Glutamatergic neuron (in vitro differentiated cells): ENCODE measurements at regions not wholly inside any gene's neighbourhood (a gene's known extent, or its start where the extent isn't known, plus 50 kb on each side); places are given as distances from the start of the nearest gene placed in this dataset.

ENCODE experiments used
- DNase-seq: peaks from one replicate; pipeline ENCODE4 v3.0.0; 2022
- H3K27ac Mint-ChIP-seq: one replicate; pipeline ENCODE4 v1.8.0; 2020; ENCODE audit warnings: mild to moderate bottlenecking, mixed read lengths, inconsistent platforms; ENCODE audit not compliant: unreplicated experiment
- H3K27me3 Mint-ChIP-seq: one replicate; pipeline ENCODE4 v1.8.0; 2020; ENCODE audit warnings: mild to moderate bottlenecking, moderate library complexity, mixed read lengths, inconsistent platforms; ENCODE audit not compliant: unreplicated experiment
- H3K36me3 Mint-ChIP-seq: one replicate; pipeline ENCODE4 v1.8.0; 2020; ENCODE audit warnings: mild to moderate bottlenecking, mixed read lengths, inconsistent platforms; ENCODE audit not compliant: unreplicated experiment
- H3K4me1 Mint-ChIP-seq: one replicate; pipeline ENCODE4 v1.8.0; 2020; ENCODE audit warnings: mild to moderate bottlenecking, low read depth, mixed read lengths, inconsistent platforms; ENCODE audit not compliant: unreplicated experiment
- H3K4me3 Mint-ChIP-seq: one replicate; pipeline ENCODE4 v1.8.0; 2020; ENCODE audit warnings: mild to moderate bottlenecking, mixed read lengths, inconsistent platforms; ENCODE audit not compliant: unreplicated experiment
- H3K9me3 Mint-ChIP-seq: one replicate; pipeline ENCODE4 v1.8.0; 2020; ENCODE audit warnings: mild to moderate bottlenecking, moderate library complexity, mixed read lengths, inconsistent platforms; ENCODE audit not compliant: unreplicated experiment
- CTCF ChIP-seq: fragments of 200-600 bp; sonication (generic); IDR thresholded peaks from one replicate; pipeline ENCODE4 v1.5.0; 2021; ENCODE audit not compliant: partially characterized antibody, unreplicated experiment

- no peak overlapping the region for H3K27ac Mint-ChIP-seq
- H3K36me3 Mint-ChIP-seq = no peaks in the 10 kb centered on the region
- H3K27me3 Mint-ChIP-seq = no peaks in the 10 kb centered on the region
- H3K9me3 Mint-ChIP-seq = peaks cover 4% of the 10 kb centered on the region
- H3K4me1 Mint-ChIP-seq = peaks cover 10% of the 10 kb centered on the region
- no peak for DNase-seq
- no peak overlapping the region for H3K4me3 Mint-ChIP-seq
- TF ChIP-seq CTCF = no peak
Observed at GRCh38 chr13:65894049-65894448, 1336.1 kb downstream of the PCDH9 start.

DNA sequence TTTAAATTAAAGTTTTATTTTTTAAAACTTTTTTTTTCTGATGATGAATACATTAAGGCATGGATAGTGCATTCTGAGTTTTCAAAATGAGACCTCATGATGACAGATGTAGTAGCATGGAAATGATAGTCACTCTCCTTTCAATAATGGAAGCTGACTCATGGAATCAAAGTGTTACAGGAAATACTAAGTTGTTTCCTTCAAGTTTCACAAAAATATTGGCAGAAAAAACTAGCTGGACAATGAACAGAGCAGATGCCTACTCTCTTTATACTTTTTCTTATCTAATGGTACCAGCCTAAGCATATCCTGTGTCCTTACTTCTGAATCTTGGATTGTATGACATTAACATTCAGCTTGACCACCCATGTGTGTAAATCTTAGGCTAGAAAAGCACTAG, 1337.3 kb downstream of the PCDH9 start:
- TF ChIP-seq CTCF = no peak
- H3K4me1 Mint-ChIP-seq = peaks cover 10% of the 10 kb centered on the region
- DNase-seq = no peak
- H3K27ac Mint-ChIP-seq = no peak overlapping the region
- H3K36me3 Mint-ChIP-seq = no peaks in the 10 kb centered on the region
- H3K27me3 Mint-ChIP-seq = no peaks in the 10 kb centered on the region
- no peak overlapping the region for H3K4me3 Mint-ChIP-seq
- peaks cover 4% of the 10 kb centered on the region for H3K9me3 Mint-ChIP-seq

- H3K27me3 Mint-ChIP-seq = no peaks in the 10 kb centered on the region
- no peak overlapping the region for H3K4me3 Mint-ChIP-seq
- no peak for DNase-seq
- H3K4me1 Mint-ChIP-seq = peaks cover 10% of the 10 kb centered on the region
- no peaks in the 10 kb centered on the region for H3K36me3 Mint-ChIP-seq
- H3K9me3 Mint-ChIP-seq = no peaks in the 10 kb centered on the region
- no peak for TF ChIP-seq CTCF
- no peak overlapping the region for H3K27ac Mint-ChIP-seq
Observed at GRCh38 chr13:65889368-65889767, 1340.8 kb downstream of the PCDH9 start.

GRCh38 chr13:65882810-65883209, 1347.3 kb downstream of the PCDH9 start:
- TF ChIP-seq CTCF = peak; percentile 54
- no peak overlapping the region for H3K27ac Mint-ChIP-seq
- no peak for DNase-seq
- no peaks in the 10 kb centered on the region for H3K9me3 Mint-ChIP-seq
- no peaks in the 10 kb centered on the region for H3K27me3 Mint-ChIP-seq
- H3K4me3 Mint-ChIP-seq = no peak overlapping the region
- no peaks in the 10 kb centered on the region for H3K4me1 Mint-ChIP-seq
- peaks cover 8% of the 10 kb centered on the region for H3K36me3 Mint-ChIP-seq

- Mint-ChIP-seq H3K9me3 (no peaks in the 10 kb centered on the region), H3K4me3 (no peak overlapping the region), H3K4me1 (no peaks in the 10 kb centered on the region), H3K27me3 (no peaks in the 10 kb centered on the region), H3K36me3 (peaks cover 8% of the 10 kb centered on the region), H3K27ac (no peak overlapping the region)
- TF ChIP-seq CTCF = no peak
- DNase-seq = no peak
Observed at GRCh38 chr13:65881561-65882155, 1348.5 kb downstream of the PCDH9 start.
